ENCODE measurements at regions not wholly inside any gene's neighbourhood (a gene's known extent, or its start where the extent isn't known, plus 50 kb on each side); places are given as distances from the start of the nearest gene placed in this dataset.

GRCh38 chr20:24754691-24755090 lies 194.4 kb upstream of the CST7 start:
- no peak for TF ChIP-seq REST (IDR thresholded peaks at IDR 0.05; ENCODE audit: borderline replicate concordance)
- no peak for TF ChIP-seq REST (CRISPR knock-in tag; IDR thresholded peaks at IDR 0.05; ENCODE audit: low read depth)
- TF ChIP-seq ZFX (CRISPR knock-in tag; IDR thresholded peaks at IDR 0.05), result no peak
- TF ChIP-seq ZBTB43 (CRISPR knock-in tag; IDR thresholded peaks at IDR 0.05), result no peak
- TF ChIP-seq ZNF512 (tag; IDR thresholded peaks at IDR 0.05), result no peak
- no peak for TF ChIP-seq CTCF (IDR thresholded peaks at IDR 0.05 in 2 of 3, conservative IDR thresholded peaks at IDR 0.05 in 1 of 3; ENCODE audit: insufficient read depth in 2 of 3, low read depth in 1 of 3, low read length in 3 of 3)
- no peak for TF ChIP-seq ATF3 (IDR thresholded peaks at IDR 0.05)
- TF ChIP-seq ATF3 (CRISPR knock-in tag; conservative IDR thresholded peaks at IDR 0.05), result no peak
- no peak for TF ChIP-seq FOXA1 (IDR thresholded peaks at IDR 0.05; ENCODE audit: borderline replicate concordance)
- TF ChIP-seq ZNF316 (IDR thresholded peaks at IDR 0.05), result no peak
- TF ChIP-seq SETDB1 (IDR thresholded peaks at IDR 0.05; ENCODE audit: low read length), result no peak
- TF ChIP-seq EP300 (IDR thresholded peaks at IDR 0.05; ENCODE audit: low read length), result no peak
- TF ChIP-seq SMAD3 (CRISPR knock-in tag; conservative IDR thresholded peaks at IDR 0.05), result no peak
